ENCODE measurements at regions not wholly inside any gene's neighbourhood (a gene's known extent, or its start where the extent isn't known, plus 50 kb on each side); places are given as distances from the start of the nearest gene placed in this dataset.

DNA sequence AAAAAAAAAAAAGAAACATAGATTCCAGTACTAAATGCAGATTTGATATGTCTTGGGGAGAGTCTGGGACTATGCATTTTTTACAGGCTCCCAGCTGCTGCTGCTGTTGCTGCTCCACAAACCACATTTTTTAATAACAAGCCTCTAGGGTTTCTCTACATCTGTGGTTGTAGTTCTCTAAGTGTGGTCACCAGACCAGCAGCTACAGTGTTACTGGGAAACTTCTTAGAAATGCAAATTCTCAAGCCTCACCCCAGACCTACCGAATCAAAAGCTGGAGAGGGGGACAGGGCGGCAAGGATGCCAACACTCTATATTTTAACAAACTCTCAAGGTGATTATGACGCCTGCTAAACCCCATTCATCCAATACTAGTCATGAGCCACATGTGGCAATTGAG lies 293.4 kb upstream of the PTGER4 start:
- TF ChIP-seq, protein P1, sequence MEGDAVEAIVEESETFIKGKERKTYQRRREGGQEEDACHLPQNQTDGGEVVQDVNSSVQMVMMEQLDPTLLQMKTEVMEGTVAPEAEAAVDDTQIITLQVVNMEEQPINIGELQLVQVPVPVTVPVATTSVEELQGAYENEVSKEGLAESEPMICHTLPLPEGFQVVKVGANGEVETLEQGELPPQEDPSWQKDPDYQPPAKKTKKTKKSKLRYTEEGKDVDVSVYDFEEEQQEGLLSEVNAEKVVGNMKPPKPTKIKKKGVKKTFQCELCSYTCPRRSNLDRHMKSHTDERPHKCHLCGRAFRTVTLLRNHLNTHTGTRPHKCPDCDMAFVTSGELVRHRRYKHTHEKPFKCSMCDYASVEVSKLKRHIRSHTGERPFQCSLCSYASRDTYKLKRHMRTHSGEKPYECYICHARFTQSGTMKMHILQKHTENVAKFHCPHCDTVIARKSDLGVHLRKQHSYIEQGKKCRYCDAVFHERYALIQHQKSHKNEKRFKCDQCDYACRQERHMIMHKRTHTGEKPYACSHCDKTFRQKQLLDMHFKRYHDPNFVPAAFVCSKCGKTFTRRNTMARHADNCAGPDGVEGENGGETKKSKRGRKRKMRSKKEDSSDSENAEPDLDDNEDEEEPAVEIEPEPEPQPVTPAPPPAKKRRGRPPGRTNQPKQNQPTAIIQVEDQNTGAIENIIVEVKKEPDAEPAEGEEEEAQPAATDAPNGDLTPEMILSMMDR (conservative IDR thresholded peaks at IDR 0.05; ENCODE audit: low read length), result no peak
- no peak for TF ChIP-seq EZH2phosphoT487 (IDR thresholded peaks at IDR 0.05; ENCODE audit: borderline replicate concordance)

Measured in Loucy (cell line).